GM19238 (cell line): ENCODE measurements at regions not wholly inside any gene's neighbourhood (a gene's known extent, or its start where the extent isn't known, plus 50 kb on each side); places are given as distances from the start of the nearest gene placed in this dataset.

Experiments used
- DNase-seq: peaks from one replicate; pipeline ENCODE4 v3.0.0; 2011; ENCODE audit warnings: low spot score; ENCODE audit not compliant: insufficient read length

DNA sequence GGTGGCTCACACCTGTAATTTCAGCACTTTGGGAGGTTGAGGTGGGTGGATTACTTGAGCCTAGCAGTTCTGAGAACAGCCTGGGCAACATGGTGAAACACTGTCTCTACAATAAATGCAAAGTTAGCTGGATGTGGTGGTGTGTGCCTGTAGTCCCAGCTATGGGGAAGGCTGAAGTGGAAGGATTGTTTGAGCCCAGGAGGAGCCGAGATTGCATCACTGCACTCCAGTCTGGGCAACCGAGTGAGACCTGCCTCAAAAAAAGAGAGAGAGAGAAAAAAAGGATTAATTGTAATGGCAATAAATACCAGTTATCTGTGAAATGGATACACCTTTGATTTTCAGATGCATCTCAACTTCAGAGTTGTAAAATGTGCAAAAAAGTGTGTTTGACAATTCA lies 58.8 kb downstream of the SPRY1 start:
- DNase-seq, result no peak

DNA sequence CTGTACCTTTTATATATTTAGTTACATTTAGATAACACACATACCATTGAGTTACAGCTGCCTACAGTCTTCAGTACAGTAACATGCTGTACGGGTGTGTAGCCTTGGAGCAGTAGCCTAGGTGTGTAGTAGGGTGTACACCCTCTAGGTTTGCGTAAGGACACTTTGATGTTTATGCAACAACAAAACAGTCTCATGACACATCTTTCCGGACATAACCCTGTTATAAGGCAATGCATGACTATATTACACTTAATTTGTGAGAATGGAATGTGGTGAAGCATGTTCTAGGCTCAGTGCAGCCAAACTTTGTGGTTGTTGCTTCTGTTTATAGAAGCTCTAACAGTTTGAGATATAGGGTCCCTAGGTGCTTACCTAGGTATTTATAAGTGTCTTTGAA lies 65.4 kb downstream of the SPRY1 start:
- DNase-seq, result no peak

DNA sequence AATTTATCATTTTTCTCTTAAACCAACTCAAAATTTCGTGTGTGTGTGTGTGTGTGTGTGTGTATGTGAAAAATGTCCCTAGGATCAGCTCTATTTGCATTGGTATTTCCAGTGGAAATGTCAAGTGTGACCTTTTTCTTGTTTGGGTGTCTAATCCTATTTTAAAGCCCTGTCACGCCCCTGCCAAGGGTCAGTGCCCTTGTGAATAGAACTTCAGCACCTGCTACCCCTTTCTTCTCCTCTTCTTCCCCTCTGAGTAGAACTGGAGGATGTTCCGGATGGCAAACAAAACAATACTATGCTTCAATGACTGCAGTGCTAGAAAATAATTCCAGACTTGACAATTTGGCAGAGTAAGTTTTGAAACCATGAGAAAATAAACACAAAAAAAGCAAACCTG lies 67.3 kb downstream of the SPRY1 start:
- DNase-seq, result no peak

DNA sequence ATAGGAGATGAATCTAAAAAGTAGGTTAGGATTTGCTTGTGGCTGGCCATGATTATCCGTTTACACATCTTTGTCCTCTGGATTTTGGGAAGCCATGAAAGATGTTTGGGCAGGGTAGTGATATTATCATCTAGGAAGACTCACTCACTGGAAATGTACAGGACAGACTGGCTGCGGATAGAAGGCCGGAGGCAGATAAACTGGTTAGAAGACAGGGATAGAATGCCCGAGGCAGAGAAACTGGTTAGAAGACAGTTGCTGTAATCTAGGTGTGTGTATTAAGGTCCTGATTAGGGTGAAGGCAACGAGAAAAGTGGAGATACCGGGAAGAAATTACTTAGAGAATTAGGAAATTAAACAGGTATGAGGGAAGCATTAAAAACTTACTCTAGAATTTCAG lies 68.8 kb downstream of the SPRY1 start:
- DNase-seq, result no peak

DNA sequence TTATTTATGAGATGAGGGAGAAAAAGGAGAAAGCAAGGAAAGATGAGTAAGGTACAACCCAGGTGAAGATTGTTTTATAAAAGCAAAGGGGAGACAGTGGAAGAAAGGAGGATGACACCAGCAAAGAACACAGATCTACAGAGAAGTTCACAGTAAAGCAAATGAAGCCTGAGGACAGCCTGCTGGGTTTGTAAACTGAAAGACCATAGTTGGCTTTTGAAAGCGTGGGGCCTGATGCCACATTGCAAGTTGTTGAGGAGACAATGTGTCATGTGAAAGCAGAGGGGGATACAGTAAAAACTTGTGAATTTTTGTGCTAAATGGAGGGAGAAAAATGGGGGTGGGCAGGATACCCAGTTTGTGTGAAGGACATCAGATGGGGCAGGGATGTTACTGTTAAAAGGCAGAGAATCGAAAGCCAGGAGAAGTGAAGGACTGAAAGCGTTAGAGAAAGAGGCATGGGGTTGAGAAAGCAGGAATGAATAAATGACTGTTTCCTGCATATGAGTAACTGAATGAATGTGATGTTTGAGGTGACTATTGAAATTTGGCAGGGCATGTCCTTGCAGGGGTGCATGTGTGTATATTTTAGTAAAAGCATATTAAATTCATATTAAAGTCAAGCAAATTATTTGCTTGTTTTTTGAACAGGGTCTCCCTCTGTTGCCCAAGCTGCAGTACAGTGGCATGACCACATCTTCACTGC lies 69.6 kb downstream of the SPRY1 start:
- no peak for DNase-seq

DNA sequence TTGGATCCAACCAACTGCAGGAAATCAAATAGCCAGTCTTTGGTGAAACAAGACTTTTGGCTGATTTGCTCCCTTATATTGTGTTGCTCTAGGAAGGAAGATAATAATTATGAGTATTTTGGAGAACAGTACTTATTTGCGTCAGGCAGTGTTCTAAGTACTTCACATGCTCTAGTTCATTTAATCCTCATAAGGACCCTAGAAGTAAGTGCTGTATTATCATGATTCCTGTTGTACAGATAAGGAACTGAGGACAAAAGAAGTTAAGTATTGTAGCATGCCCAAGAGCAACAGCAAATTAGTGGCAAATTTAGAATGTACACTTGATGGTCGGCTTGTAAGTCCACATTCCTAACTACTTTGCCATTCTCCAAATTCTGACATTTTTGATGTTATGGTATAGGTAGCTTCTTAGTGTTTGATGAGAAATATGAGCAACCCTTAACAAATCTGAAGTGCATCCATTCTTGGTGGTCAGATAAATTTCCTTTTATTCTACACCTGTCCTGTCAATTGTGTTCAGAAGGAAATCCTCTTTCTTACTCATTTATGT lies 72.0 kb downstream of the SPRY1 start:
- no peak for DNase-seq

DNA sequence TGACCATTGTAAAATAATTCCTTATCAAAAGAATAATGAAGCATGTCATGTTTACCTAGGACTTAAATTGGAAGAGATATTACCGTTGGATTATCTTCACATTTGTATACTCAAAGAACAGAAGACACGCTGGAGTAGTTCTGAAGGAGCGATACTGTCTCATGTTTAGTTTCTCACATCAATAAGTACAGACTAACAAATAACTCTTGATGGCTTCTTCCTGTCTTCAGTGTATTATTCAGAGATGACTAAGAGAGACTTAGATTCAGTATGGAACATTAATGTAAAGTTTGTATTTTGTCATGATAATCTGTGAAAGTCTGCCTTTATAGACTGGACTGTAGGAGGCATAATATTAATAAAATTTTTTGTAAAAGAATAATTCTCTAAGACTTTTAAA lies 72.7 kb downstream of the SPRY1 start:
- no peak for DNase-seq

DNA sequence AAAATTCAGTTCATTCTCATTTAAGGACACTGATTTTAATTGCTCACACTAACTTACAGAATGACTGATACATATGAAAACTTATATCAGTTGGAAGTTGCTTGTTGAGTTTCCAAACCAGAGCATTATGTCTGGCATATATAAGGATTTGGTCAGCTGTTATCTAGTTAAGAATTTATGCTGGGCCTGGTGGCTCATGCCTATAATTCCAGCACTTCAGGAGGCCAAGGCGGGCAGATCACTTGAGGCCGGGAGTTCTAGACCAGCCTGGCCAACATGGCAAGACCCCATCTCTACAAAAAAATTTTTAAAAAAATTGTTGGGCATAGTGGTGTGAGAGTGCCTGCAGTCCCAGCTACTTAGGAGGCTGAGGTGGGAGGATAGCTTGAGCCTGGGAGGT lies 73.1 kb downstream of the SPRY1 start:
- no peak for DNase-seq

DNA sequence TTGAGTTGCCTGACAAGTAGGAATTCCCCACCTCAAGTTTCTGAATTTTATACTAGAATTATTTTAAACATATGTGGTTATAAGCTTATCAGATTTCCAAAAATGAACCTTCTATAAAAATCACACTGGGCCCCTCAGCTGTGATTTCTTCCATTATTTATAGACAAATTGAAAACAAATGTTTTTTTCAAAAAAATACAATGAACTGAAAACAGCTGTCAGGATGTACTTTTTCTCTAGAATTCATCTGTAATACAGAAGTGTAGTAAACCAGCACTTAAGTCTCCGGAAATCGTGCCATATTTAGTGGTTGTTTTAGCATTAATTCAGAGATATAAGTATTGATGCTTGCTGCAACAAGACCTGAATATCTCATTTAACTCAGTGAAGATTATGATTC lies 74.0 kb downstream of the SPRY1 start:
- DNase-seq, result no peak

DNA sequence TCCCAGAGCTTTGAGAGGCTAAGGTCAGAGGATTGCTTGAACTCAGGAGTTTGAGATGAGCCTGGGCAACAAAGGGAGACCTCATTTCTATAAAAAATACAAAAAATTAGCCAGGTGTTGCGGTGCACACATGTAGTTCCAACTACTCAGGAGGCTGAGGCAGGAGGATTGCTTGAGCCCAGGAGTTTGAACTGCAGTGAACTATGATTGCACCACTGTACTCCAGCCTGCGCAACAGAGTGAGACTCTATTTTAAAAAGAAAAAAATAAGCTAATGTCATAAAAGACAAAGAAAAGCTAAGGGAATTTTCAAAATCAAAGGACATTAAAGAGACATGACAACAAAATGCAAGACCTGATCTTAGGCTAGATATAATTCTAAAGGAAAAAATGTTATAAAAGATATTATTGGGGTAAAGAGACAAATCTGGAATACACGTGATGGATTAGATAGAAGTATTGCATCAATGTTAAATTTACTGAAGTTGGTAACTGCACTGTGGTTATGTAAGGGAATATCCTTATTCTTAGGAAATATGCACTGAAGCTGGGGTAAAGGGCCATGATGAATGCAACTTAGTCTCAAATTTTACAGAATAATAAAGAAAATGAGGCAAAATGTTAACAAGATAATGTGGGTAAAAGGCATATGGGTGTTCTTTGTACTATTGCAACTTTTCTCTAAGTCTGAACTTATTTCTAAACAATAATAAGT lies 75.2 kb downstream of the SPRY1 start:
- no peak for DNase-seq

DNA sequence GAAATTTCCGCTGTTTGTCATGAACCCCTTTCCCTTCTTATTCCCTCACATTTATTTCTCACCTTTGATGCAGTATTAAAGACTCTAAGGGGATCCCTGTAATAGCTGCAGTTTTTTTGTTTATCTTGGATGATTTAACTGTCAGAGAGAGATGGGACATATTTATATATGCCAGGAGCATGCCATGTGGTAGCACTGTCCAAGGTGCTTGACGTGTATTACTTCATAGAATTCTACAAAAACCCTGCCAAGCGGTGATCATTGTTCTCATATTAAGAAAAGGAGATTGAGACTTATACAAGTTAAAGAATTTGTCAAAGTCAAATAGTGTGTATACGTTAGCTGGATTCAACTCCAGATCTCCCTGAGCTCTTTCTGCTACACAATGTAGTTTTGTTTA lies 78.2 kb downstream of the SPRY1 start:
- no peak for DNase-seq

DNA sequence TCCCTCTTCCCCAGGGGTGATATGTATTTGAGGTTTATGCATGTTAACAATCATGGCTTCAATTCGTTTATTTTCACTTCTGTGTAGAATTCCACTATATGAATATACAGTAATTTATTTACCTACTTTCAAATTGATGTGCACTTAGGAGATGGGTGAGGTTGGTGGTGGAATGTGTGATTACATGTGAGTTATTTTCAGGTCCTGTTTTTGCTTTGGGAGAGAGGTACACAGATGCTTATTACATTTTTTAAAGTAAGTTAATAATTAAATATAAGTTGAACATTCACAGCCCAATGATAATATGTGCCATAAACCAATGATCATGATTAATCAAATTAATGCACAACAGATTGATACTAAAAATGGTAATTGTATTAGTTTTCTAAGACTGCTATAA lies 79.5 kb downstream of the SPRY1 start:
- DNase-seq, result no peak

DNA sequence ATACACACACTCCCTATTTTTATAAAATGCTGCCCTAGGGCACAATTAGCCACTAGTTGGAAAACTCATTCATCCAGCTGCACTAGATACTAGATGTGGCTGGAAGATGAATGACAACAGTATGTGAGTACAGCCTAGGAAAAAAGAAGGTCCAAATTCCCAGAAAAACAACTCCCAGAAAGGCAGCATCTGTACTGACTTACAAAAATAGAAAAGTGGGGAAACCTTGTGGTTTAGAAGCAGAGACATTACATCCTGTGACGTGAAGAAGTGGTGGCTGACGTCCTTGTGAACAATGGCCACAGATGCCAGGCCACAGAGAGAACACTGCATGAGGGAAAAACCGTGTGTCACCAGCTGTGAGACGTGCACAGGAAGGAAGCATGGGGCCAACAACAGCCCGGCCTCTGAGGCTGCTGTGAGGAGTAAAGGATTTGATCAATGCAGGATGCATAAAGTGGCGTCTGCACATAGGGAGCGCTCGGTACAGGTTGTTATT lies 81.2 kb downstream of the SPRY1 start:
- DNase-seq, result no peak

DNA sequence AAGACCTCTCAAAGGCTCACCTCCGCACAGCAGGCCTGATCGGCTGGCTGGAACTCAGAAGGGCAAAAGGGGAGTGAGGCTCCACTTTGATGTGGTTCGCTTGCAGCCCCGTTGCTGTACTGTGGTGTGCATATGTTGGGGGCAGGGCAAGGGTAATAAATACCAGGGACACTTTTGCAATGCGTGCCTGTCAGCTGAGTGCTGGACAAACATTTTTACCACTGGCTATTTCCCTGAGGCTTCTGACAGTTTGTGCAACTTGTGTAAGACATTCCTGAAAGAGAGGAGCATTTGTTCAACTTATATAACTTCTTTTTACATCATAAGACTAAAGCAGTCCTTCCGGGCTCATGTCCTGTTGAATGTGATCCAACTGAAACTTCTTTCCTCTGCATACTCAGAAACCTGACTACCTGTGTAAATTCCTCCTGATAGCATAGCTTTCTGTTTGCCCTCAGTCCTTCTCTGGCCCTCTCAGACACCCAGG lies 82.3 kb downstream of the SPRY1 start:
- DNase-seq, result no peak

DNA sequence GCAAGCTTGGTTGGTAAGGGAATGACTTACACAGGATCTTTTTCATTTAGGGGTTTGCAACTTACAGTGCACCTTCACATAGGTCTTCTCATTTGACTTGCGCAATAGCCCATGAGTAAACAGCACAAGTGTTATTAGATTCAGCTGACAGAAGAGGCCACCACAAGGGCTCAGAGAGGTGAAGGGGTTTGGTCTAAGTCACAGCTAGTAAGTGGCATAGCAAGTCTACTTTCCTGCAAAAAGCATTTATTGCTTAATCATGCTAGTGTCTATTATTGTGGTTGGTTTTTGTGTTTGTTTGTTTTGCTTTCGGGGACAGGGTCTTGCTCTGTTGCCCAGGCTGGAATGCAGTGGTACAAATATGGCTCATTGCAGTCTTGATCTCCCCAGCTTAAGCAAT lies 83.3 kb downstream of the SPRY1 start:
- DNase-seq, result no peak

DNA sequence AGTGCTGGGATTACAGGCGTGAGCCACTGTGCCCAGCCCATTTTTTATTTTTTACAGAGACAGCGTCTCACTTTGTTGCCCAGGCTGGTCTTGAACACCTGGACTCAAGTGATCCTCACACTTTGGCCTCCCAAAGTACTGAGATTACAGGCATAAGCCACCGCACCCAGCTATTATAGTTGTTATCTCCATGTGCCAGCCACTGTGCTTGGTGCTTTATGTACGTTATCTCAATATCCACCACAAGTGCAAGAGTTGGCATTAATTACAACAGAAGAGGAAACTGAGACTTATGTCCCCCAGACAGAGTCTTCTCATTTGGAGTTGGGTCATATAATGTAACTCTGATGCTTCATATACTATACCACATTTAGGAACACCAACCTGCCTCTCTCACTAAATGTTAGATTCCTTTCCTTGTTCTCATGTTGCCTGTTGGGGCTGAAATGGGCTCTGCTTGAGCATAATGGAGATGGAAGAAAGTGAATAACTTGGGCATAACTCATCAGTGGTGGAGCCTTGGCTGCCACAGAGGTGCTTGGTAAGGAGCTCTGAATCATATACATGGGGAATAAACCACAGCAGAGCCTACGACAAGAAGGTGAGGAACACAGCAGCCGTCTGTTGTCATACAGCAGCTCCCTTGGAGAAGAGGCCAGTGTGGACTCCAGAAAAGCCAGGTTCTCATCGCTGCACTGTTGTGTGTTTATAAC lies 84.3 kb downstream of the SPRY1 start:
- no peak for DNase-seq

DNA sequence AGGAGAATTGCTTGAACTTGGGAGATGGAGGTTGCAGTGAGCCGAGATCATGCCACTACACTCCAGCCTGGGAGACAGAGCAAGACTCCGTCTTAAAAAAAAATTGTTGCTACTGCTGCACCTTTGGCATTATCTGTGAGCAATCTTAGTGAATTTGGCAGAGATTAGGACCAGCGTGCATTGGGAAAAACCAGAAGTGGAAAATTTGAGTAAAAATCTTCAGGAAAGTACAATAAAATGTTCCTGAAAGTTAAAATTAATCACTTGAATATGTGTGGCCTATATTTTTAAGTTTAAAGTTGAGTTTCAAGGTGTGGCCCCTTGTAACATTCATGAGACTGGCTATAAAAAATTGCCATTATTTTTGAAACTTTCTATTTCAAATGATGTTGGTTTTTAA lies 85.1 kb downstream of the SPRY1 start:
- no peak for DNase-seq

DNA sequence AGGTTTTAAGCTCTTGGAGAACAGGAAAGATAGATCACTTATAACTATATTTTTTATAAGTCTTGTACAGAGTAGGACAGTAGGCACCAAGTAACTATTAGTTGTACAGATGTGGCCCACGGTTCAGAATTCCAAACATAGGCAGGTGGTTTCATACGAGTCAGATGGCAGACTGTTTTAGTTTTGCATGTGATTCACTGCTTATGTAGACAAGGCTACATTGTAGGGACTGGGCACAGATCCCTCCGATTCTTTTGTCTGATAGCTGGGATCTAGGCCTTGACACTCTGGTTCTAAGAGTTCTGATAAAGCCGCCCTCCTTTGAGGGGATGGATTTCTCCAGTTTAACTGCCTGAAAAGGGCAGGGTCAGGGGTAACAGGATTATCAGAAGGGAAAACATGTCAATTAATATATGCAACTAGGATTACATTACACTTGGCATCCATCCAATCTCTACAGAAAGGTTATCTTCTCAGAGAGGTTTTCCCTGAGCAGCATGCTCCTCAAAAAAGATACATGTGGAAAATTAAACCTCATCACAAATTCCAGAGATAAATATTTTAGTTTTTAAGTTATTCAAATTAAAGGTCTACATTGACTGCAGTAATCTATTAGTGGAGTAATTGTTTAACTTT lies 87.8 kb downstream of the SPRY1 start:
- DNase-seq, result no peak

DNA sequence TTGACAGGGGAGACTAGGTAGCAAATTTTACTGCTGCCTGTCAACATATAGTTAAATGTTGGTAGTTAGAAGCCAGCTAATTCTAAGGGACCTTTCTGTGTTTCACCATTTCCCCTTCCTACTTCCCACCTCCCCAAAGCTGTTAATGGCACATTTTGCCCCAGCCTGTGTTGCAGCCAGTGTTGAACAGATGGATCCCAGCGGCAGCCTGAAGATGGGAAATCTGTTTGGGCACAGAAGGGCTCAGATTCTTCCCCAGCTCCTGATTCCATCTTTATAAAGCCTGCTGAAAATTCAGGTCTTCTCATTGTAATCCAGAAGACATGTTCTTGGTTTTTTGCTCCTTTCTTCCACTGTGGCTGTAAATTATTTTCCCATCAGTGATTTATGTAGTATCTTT lies 89.0 kb downstream of the SPRY1 start:
- no peak for DNase-seq

DNA sequence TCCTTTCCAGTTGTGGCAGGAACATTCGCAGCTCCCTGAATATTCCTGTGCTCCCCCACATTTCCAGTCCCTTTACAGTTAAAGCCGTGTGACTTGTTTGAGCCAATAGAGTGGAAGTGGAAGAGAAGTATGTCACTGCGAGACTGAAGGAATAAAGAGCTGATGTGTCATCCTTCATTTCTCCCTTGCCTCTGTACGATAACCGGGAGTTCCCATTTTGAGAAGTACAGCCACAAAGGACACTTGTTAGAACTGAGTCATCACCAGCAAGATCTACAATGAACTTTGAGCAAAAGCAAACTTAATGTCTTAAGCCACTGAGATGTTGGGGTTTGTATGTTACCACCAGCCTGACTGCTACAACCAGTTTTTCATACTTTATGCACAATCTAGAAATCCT lies 92.3 kb downstream of the SPRY1 start:
- DNase-seq, result no peak

DNA sequence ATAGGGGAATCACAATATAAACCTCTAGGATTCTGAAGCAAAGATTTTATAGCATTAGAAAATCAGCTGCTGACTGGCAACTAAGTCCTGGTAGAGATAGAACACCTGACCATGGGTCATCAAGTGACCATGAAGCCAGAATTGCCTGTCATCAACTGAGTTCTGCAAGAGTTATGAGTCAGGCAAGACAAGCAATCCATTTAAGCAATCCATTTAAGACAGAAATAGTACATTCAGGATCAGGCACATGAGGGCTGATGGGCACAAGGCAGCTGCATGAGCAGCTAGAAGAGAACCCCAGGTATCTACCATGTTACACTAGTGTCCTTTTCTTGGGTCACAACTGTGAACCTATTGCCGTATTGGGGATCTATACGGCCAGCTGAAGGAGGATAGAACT lies 98.9 kb downstream of the SPRY1 start:
- no peak for DNase-seq

DNA sequence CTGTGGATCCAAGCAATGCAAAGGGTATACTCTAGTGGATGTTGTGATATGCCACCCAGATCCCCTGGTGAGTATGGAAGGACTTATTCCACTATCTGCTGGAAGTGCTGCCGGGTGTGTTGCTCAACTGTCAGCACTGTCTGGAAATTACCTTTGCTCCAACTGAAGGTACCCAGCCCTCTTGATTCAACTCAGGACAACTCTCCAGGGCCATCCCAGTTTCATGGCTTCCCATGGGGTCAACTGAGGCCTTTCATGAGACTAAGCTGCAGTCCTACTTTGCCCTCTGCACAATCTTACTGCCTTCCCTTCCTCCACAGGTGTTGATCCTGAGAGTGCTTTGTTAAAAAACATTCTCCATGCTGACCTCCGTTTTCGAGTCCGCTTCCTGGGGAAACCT lies 99.8 kb downstream of the SPRY1 start:
- no peak for DNase-seq
